ENCODE measurements at regions not wholly inside any gene's neighbourhood (a gene's known extent, or its start where the extent isn't known, plus 50 kb on each side); places are given as distances from the start of the nearest gene placed in this dataset.

- intact Hi-C loops (cut with micrococcal nuclease; ENCODE audit: unreplicated experiment) (no loop called here), in situ Hi-C loops (cut with HindIII; ENCODE audit: extremely low pct_ligation_motif_present, low pct_unique_long_range_greater_than_20kb) (no loop called here)
- POLR2A ChIA-PET: no interaction called here
- Histone ChIP-seq H3K36me3 (replicated peaks in 1 of 2; ENCODE audit: control insufficient read depth in 1 of 2, insufficient read depth in 2 of 2, low read length in 2 of 2) (no peaks in the 10 kb centered on the region), H3K9me3 (ENCODE audit: low read length) (no peaks in the 10 kb centered on the region), H3K4me3 (replicated peaks in 1 of 3; ENCODE audit: insufficient read depth in 1 of 3, low read depth in 2 of 3, low read length in 3 of 3) (no peak overlapping the region), H3K4me1 (ENCODE audit: insufficient read depth, low read length) (no peaks in the 10 kb centered on the region; the same call in 1 of the 2 replicates), H3K27ac (ENCODE audit: extremely low read length, insufficient read depth, low read length) (no peak overlapping the region), H3K27me3 (ENCODE audit: control insufficient read depth in 1 of 2, insufficient read depth in 2 of 2, low read length in 2 of 2) (no peaks in the 10 kb centered on the region), H3K4me2 (ENCODE audit: low read depth, low read length) (no peak overlapping the region), H3K9ac (ENCODE audit: insufficient read depth, low read depth, low read length) (no peak overlapping the region), H3K79me2 (ENCODE audit: insufficient read depth, low read length) (no peaks in the 10 kb centered on the region), H2AFZ (ENCODE audit: low read length) (no peak overlapping the region), H4K20me1 (ENCODE audit: insufficient read depth, low read length) (no peaks in the 10 kb centered on the region)
- CTCF ChIA-PET (ENCODE audit: low intra/inter-chr PET ratio, low total read pairs): no interaction called here
- 40% methylated on average over 9 of the region's 9 CpGs for WGBS (ENCODE audit: low lambda C conversion rate)
- FAIRE-seq (no peak), DNase-seq (ENCODE audit: low spot score) (no peak), ATAC-seq (peak; percentile 50)
- no TSS peak for BruUV-seq (replicated peaks)
- TF ChIP-seq SP4 (CRISPR knock-in tag; IDR thresholded peaks at IDR 0.05): no peak
- TF ChIP-seq ZNF496 (CRISPR knock-in tag; IDR thresholded peaks at IDR 0.05; ENCODE audit: insufficient replicate concordance): no peak
- TF ChIP-seq, protein P1, sequence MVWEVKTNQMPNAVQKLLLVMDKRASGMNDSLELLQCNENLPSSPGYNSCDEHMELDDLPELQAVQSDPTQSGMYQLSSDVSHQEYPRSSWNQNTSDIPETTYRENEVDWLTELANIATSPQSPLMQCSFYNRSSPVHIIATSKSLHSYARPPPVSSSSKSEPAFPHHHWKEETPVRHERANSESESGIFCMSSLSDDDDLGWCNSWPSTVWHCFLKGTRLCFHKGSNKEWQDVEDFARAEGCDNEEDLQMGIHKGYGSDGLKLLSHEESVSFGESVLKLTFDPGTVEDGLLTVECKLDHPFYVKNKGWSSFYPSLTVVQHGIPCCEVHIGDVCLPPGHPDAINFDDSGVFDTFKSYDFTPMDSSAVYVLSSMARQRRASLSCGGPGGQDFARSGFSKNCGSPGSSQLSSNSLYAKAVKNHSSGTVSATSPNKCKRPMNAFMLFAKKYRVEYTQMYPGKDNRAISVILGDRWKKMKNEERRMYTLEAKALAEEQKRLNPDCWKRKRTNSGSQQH (CRISPR knock-in tag; IDR thresholded peaks at IDR 0.05; ENCODE audit: low read depth): no peak
- TF ChIP-seq, protein P2, sequence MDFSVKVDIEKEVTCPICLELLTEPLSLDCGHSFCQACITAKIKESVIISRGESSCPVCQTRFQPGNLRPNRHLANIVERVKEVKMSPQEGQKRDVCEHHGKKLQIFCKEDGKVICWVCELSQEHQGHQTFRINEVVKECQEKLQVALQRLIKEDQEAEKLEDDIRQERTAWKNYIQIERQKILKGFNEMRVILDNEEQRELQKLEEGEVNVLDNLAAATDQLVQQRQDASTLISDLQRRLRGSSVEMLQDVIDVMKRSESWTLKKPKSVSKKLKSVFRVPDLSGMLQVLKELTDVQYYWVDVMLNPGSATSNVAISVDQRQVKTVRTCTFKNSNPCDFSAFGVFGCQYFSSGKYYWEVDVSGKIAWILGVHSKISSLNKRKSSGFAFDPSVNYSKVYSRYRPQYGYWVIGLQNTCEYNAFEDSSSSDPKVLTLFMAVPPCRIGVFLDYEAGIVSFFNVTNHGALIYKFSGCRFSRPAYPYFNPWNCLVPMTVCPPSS (IDR thresholded peaks at IDR 0.05): no peak
- no peak for TF ChIP-seq ZNF768 (CRISPR knock-in tag; IDR thresholded peaks at IDR 0.05)
- TF ChIP-seq HOXA9 (CRISPR knock-in tag; IDR thresholded peaks at IDR 0.05; ENCODE audit: borderline replicate concordance): no peak
- TF ChIP-seq SMAD1 (CRISPR knock-in tag; IDR thresholded peaks at IDR 0.05; ENCODE audit: borderline replicate concordance, low read depth): no peak
- TF ChIP-seq EEA1 (CRISPR knock-in tag; IDR thresholded peaks at IDR 0.05; ENCODE audit: borderline replicate concordance): no peak
- no peak for TF ChIP-seq TAF15 (IDR thresholded peaks at IDR 0.05; ENCODE audit: low read depth, low read length, poor library complexity, severe bottlenecking)
- no peak for TF ChIP-seq AKAP8 (CRISPR knock-in tag; IDR thresholded peaks at IDR 0.05)
- TF ChIP-seq FOXJ3 (CRISPR knock-in tag; IDR thresholded peaks at IDR 0.05; ENCODE audit: borderline replicate concordance): no peak
- no peak for TF ChIP-seq MYC (CRISPR knock-in tag; IDR thresholded peaks at IDR 0.05; ENCODE audit: borderline replicate concordance)
- no peak for TF ChIP-seq CTCF (CRISPR knock-in tag; IDR thresholded peaks at IDR 0.05)
- no peak for TF ChIP-seq MLX (CRISPR knock-in tag; IDR thresholded peaks at IDR 0.05)
Observed at GRCh38 chr20:19928328-19929011, 88.7 kb upstream of the NAA20 start.

All from HepG2 (cell line).